Left ventricle myocardium inferior (tissue), 1 donor: ENCODE measurements at regions not wholly inside any gene's neighbourhood (a gene's known extent, or its start where the extent isn't known, plus 50 kb on each side); places are given as distances from the start of the nearest gene placed in this dataset.

ENCODE experiments used
- DNase-seq: peaks from one replicate; pipeline ENCODE4 v3.0.0-alpha.2; 2020
- H3K27ac ChIP-seq: fragments of 200-600 bp; replicated peaks from 2 replicates; pipeline ENCODE4 v1.8.0; 2021
- H3K27me3 ChIP-seq: fragments of 200-600 bp; 2 replicates; pipeline ENCODE4 v1.8.0; 2021; ENCODE audit warnings: low read depth
- H3K36me3 ChIP-seq: fragments of 200-600 bp; 2 replicates; pipeline ENCODE4 v1.8.0; 2021
- H3K4me1 ChIP-seq: fragments of 200-600 bp; 2 replicates; pipeline ENCODE4 v1.8.0; 2021
- H3K4me3 ChIP-seq: fragments of 200-600 bp; 2 replicates; pipeline ENCODE4 v1.8.0; 2021; ENCODE audit warnings: mild to moderate bottlenecking, moderate library complexity
- H3K9me3 ChIP-seq: fragments of 200-600 bp; replicated peaks from 2 replicates; pipeline ENCODE4 v1.8.0; 2021
- intact Hi-C: fragments of 100-400 bp; cut with micrococcal nuclease; formaldehyde crosslinking; loops from one replicate; pipeline ENCODE4 v1.11.0; 2022
- TF ChIP-seq, protein P1 (sequence below): fragments of 200-600 bp; IDR thresholded peaks from 2 replicates; pipeline ENCODE4 v1.8.0; 2021; ENCODE audit warnings: antibody characterized with exemption, mild to moderate bottlenecking, borderline replicate concordance
- donor health status: DM: no; HTN: yes; CAD: no; lungs with severe emphysema.

DNA sequence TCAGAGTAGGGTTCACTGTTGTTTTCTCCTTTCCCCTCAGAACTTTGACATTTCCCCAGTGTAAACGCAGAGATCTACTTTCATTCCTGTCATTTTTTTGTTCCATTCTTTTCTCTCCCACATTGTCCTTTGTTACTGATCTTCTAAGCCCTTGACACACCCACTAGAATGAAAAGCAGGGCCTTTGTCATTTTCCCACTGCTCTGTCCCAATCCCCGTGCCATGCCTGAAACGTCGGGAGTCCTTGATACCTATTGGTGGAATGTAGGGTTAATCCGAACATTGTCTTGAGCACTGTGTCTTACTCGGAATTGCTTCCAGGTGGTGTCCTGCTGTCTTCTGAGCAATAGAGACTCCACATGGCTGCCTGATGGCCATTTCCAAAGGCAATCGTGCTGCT, 887.1 kb upstream of the FRG1 start:
- no peak for DNase-seq
- Histone ChIP-seq H3K4me1 (no peaks in the 10 kb centered on the region), H3K9me3 (no peaks in the 10 kb centered on the region), H3K27me3 (peaks cover 13% of the 10 kb centered on the region), H3K36me3 (no peaks in the 10 kb centered on the region), H3K27ac (no peak overlapping the region), H3K4me3 (no peak overlapping the region)
- TF ChIP-seq, protein P1, sequence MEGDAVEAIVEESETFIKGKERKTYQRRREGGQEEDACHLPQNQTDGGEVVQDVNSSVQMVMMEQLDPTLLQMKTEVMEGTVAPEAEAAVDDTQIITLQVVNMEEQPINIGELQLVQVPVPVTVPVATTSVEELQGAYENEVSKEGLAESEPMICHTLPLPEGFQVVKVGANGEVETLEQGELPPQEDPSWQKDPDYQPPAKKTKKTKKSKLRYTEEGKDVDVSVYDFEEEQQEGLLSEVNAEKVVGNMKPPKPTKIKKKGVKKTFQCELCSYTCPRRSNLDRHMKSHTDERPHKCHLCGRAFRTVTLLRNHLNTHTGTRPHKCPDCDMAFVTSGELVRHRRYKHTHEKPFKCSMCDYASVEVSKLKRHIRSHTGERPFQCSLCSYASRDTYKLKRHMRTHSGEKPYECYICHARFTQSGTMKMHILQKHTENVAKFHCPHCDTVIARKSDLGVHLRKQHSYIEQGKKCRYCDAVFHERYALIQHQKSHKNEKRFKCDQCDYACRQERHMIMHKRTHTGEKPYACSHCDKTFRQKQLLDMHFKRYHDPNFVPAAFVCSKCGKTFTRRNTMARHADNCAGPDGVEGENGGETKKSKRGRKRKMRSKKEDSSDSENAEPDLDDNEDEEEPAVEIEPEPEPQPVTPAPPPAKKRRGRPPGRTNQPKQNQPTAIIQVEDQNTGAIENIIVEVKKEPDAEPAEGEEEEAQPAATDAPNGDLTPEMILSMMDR = no peak
- intact Hi-C loops = no loop called here

DNA sequence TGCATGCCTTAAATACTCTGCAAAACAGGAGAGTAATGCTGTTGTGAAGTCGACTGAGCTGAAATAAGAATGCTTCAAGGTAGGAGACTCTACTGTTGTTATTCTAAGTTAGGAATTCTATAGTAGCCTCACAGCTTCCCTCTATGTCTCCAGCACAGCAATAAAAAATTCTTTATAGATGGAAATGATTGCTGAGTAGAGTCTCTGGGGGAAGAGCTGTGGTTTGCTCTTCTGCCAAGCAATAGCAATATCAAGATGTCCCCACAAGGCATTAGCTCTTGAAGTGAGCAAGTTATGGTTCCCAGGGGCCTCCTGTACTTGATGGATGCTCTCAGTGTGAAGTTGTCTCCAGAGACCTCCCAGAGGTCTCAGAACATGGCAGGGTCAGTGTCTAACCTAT, 880.6 kb upstream of the FRG1 start:
- TF ChIP-seq, protein P1 = no peak
- H3K27me3 ChIP-seq = no peaks in the 10 kb centered on the region
- H3K4me3 ChIP-seq = no peak overlapping the region
- no peak for DNase-seq
- H3K9me3 ChIP-seq = peaks cover 34% of the 10 kb centered on the region
- no peaks in the 10 kb centered on the region for H3K36me3 ChIP-seq
- H3K4me1 ChIP-seq = no peaks in the 10 kb centered on the region
- no peak overlapping the region for H3K27ac ChIP-seq
- intact Hi-C loops = no loop called here

DNA sequence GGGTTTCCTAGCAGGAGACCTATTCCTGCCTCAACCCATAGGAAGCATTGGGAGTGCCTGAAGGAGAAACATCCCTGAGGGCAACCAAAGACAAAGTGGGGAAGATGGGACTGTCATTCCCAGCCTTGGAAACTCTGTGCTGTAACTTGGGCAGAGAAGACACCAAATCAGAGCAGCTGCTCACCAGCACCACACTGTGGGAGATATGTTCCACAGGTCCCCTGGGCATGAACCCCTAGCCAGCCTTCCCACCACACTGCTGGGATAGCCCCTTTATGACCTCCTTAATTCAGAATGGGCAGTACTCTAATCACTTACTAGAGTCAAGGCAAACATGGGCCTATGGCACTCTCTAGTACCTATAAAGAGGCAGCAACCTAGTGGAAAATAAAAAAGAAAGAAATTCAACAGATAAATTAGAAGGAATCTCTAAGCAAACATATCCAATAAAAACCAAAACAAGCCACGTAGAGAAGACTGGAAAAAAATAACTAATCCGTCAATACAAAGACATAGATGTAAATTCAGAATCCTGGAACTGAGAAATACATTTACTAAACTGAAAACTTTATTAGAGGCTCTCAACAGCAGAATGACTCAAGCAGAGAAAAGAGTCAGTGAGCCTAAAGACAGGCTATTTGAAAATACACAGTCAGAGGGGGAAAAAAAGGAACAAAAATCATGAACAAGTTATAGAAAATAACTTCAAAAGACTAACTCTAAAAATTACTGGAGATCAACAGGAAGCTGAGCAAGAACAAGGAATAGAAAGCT, 878.4 kb upstream of the FRG1 start:
- Histone ChIP-seq H3K4me3 (no peak overlapping the region), H3K27me3 (no peaks in the 10 kb centered on the region), H3K4me1 (no peaks in the 10 kb centered on the region), H3K27ac (no peak overlapping the region), H3K36me3 (no peaks in the 10 kb centered on the region), H3K9me3 (peaks cover 34% of the 10 kb centered on the region)
- DNase-seq = no peak
- intact Hi-C loops = no loop called here
- TF ChIP-seq, protein P1 = no peak

DNA sequence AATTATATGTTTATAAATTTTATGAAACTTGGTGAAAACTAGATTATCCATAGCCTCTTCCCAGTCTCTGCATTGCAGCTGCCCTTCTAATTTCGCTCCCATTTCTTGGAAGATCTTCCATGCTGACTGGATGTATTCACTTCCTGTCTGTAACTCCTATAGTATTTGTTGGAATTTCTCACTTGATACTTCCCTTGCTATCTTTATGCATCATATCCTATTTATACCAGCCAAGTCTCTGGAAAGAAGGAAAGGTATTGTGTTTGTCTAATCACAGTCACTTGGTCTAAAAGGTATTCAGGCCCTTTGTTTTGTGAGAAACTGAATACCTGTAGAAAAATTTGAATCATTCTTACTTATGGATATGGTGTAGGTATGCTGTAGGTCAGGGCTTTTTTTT, 870.9 kb upstream of the FRG1 start:
- Histone ChIP-seq H3K9me3 (no peaks in the 10 kb centered on the region), H3K27me3 (peaks cover 4% of the 10 kb centered on the region)
- intact Hi-C loops = no loop called here

DNA sequence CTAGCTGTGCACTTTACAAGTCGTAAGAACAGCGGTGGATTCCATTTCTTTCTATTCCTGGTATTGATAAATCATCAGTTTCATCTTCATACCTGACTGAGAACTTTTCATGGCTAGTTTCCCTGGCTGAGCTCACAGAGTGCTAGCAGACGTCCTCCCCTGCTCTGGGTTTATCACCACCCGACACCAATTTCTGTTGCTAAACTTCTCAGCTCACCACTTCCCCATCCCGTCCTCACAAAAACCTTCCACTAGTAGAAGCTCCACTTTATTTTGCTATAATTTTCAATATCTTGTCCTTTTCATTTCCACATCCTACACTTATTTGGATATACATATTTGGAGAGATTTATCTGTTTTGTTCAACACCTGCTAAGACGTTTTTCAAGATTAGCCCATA, 869.4 kb upstream of the FRG1 start:
- TF ChIP-seq, protein P1 = no peak
- DNase-seq = no peak
- Histone ChIP-seq H3K4me3 (no peak overlapping the region), H3K27ac (no peak overlapping the region), H3K27me3 (peaks cover 4% of the 10 kb centered on the region), H3K36me3 (no peaks in the 10 kb centered on the region), H3K9me3 (peaks cover 8% of the 10 kb centered on the region), H3K4me1 (no peaks in the 10 kb centered on the region)
- intact Hi-C loops = no loop called here

More for the DNA sequence above, 870.9 kb upstream of the FRG1 start:
- no peaks in the 10 kb centered on the region for H3K4me1 ChIP-seq
- H3K27ac ChIP-seq = no peak overlapping the region
- H3K36me3 ChIP-seq = no peaks in the 10 kb centered on the region
- no peak for DNase-seq
- H3K4me3 ChIP-seq = no peak overlapping the region
- TF ChIP-seq, protein P1 = no peak
